ENCODE measurements at regions not wholly inside any gene's neighbourhood (a gene's known extent, or its start where the extent isn't known, plus 50 kb on each side); places are given as distances from the start of the nearest gene placed in this dataset.

DNA sequence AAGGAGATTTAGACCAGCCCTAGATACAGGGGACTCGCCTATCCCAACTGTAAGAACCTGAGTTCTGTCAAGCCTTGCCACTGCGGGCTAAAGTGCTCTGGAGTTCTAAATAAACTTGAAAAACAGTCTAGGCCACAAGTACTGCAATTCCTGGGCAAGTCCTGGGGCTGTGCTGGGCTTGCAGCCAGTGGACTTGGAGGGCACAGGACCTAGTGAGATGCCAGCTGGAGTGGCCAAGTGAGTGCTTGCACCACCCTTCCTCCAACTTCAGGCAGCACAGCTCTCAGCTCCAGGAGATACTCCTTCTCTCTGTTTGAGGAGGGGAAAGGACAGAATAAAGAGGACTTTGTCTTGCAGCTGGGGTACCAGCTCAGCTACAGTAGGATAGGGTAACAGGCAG is 307.6 kb upstream of the FBXO33 start:
- no peaks in the 10 kb centered on the region for H3K9me3 ChIP-seq (ENCODE audit: control insufficient read depth, insufficient read depth, low read depth, low read length)
- ChIA-PET POLR2A (no interaction called here), CTCF (no interaction called here)
- H3K4me1 ChIP-seq (ENCODE audit: control insufficient read depth, insufficient read depth, low read length), result no peaks in the 10 kb centered on the region
- BruUV-seq (replicated peaks), result no TSS peak
- intact Hi-C loops (cut with micrococcal nuclease; ENCODE audit: unreplicated experiment) (no loop called here), in situ Hi-C loops (cut with HindIII; ENCODE audit: low pct_unique_long_range_greater_than_20kb, low sequenced_read_pairs) (no loop called here)
- ATAC-seq (no peak), DNase-seq (ENCODE audit: low read depth, low spot score) (no peak)
- H3K36me3 ChIP-seq (ENCODE audit: control insufficient read depth, insufficient read depth, low read length), result no peaks in the 10 kb centered on the region
- no peak overlapping the region for H3K27ac ChIP-seq (ENCODE audit: low read length)
- TF ChIP-seq, protein P1, sequence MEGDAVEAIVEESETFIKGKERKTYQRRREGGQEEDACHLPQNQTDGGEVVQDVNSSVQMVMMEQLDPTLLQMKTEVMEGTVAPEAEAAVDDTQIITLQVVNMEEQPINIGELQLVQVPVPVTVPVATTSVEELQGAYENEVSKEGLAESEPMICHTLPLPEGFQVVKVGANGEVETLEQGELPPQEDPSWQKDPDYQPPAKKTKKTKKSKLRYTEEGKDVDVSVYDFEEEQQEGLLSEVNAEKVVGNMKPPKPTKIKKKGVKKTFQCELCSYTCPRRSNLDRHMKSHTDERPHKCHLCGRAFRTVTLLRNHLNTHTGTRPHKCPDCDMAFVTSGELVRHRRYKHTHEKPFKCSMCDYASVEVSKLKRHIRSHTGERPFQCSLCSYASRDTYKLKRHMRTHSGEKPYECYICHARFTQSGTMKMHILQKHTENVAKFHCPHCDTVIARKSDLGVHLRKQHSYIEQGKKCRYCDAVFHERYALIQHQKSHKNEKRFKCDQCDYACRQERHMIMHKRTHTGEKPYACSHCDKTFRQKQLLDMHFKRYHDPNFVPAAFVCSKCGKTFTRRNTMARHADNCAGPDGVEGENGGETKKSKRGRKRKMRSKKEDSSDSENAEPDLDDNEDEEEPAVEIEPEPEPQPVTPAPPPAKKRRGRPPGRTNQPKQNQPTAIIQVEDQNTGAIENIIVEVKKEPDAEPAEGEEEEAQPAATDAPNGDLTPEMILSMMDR (IDR thresholded peaks at IDR 0.05), result no peak
- TF ChIP-seq POLR2AphosphoS5 (IDR thresholded peaks at IDR 0.05; ENCODE audit: low read depth, low read length) (no peak), SIN3A (IDR thresholded peaks at IDR 0.05; ENCODE audit: borderline replicate concordance, insufficient read depth, low read depth, low read length) (no peak), TCF7L2 (IDR thresholded peaks at IDR 0.05; ENCODE audit: low read depth, low read length) (no peak)
- TF ChIP-seq, protein P2, sequence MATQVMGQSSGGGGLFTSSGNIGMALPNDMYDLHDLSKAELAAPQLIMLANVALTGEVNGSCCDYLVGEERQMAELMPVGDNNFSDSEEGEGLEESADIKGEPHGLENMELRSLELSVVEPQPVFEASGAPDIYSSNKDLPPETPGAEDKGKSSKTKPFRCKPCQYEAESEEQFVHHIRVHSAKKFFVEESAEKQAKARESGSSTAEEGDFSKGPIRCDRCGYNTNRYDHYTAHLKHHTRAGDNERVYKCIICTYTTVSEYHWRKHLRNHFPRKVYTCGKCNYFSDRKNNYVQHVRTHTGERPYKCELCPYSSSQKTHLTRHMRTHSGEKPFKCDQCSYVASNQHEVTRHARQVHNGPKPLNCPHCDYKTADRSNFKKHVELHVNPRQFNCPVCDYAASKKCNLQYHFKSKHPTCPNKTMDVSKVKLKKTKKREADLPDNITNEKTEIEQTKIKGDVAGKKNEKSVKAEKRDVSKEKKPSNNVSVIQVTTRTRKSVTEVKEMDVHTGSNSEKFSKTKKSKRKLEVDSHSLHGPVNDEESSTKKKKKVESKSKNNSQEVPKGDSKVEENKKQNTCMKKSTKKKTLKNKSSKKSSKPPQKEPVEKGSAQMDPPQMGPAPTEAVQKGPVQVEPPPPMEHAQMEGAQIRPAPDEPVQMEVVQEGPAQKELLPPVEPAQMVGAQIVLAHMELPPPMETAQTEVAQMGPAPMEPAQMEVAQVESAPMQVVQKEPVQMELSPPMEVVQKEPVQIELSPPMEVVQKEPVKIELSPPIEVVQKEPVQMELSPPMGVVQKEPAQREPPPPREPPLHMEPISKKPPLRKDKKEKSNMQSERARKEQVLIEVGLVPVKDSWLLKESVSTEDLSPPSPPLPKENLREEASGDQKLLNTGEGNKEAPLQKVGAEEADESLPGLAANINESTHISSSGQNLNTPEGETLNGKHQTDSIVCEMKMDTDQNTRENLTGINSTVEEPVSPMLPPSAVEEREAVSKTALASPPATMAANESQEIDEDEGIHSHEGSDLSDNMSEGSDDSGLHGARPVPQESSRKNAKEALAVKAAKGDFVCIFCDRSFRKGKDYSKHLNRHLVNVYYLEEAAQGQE (IDR thresholded peaks at IDR 0.05; ENCODE audit: insufficient read depth in 1 of 2, low read depth in 2 of 2, low read length in 1 of 2), result no peak
- no peaks in the 10 kb centered on the region for H3K27me3 ChIP-seq (ENCODE audit: control insufficient read depth, insufficient read depth, low read length)
- H3K4me3 ChIP-seq (ENCODE audit: low read depth in 2 of 2, low read length in 2 of 2), result no peak overlapping the region

DNA sequence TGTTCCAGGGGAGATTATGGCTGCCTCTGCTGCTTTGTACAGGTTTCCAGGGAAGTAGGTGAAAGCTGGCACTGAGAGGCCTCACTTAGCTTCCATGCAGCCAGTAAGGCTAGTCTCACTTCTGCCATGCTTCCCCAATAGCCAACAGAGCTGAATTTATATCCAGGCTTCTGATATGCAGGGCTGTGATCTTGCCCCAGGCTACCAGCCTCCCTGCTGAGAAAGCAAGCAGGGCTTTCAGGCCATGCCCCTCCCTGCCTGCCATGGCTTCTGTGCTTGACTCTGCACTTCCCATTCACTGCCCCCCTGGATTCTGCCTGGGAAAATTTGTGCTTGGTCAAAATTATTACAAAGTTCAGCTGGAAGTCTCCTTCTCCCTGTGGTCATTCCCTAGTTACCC is 302.1 kb upstream of the FBXO33 start:
- no TSS peak for BruUV-seq (replicated peaks)
- Histone ChIP-seq H3K36me3 (ENCODE audit: control insufficient read depth, insufficient read depth, low read length) (no peaks in the 10 kb centered on the region), H3K4me1 (ENCODE audit: control insufficient read depth, insufficient read depth, low read length) (no peaks in the 10 kb centered on the region), H3K9me3 (ENCODE audit: control insufficient read depth, insufficient read depth, low read depth, low read length) (no peaks in the 10 kb centered on the region), H3K27ac (ENCODE audit: low read length) (no peak overlapping the region), H3K4me3 (ENCODE audit: low read depth in 2 of 2, low read length in 2 of 2) (no peak overlapping the region), H3K27me3 (ENCODE audit: control insufficient read depth, insufficient read depth, low read length) (no peaks in the 10 kb centered on the region)
- intact Hi-C loops (cut with micrococcal nuclease; ENCODE audit: unreplicated experiment) (no loop called here), in situ Hi-C loops (cut with HindIII; ENCODE audit: low pct_unique_long_range_greater_than_20kb, low sequenced_read_pairs) (no loop called here)
- TF ChIP-seq POLR2AphosphoS5 (IDR thresholded peaks at IDR 0.05; ENCODE audit: low read depth, low read length) (no peak), SIN3A (IDR thresholded peaks at IDR 0.05; ENCODE audit: borderline replicate concordance, insufficient read depth, low read depth, low read length) (no peak), TCF7L2 (IDR thresholded peaks at IDR 0.05; ENCODE audit: low read depth, low read length) (no peak)
- TF ChIP-seq, protein P2 (IDR thresholded peaks at IDR 0.05; ENCODE audit: insufficient read depth in 1 of 2, low read depth in 2 of 2, low read length in 1 of 2), result no peak
- TF ChIP-seq, protein P1 (IDR thresholded peaks at IDR 0.05), result no peak
- no peak for DNase-seq (ENCODE audit: low read depth, low spot score)
- ATAC-seq, result no peak
- CTCF ChIA-PET, result no interaction called here
- POLR2A ChIA-PET, result no interaction called here

Measured in Panc1 (cell line).